DMS153 (cell line): ENCODE measurements at regions not wholly inside any gene's neighbourhood (a gene's known extent, or its start where the extent isn't known, plus 50 kb on each side); places are given as distances from the start of the nearest gene placed in this dataset.
"Not testable (repeated sequence)": the region's sequence is repeated elsewhere in the genome, so short reads cannot be mapped to it uniquely, and the experiment has no call there.

Experiments used
- DNase-seq: peaks from one replicate; lab custom pipeline; 2025; lab: John Stamatoyannopoulos, UW

DNA sequence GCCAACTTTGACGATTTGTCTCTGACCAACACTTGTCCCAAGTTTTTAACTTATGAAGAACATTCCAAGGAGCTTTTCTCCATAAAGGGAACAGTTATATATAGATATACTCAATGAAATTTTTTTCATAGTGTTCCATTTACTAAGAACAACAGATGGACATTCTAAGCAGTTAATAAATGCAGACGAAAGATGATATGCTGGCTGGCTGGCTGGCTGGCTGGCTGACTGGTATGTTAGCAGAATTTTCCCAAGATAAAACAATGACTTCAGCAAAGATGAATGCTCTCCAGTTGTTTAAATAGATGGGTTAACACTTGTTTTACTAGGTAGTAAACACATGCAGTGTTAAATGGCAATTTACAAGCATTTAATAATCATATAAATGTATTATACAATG is 62.2 kb downstream of the SPANXN3 start:
- DNase-seq, result no peak

DNA sequence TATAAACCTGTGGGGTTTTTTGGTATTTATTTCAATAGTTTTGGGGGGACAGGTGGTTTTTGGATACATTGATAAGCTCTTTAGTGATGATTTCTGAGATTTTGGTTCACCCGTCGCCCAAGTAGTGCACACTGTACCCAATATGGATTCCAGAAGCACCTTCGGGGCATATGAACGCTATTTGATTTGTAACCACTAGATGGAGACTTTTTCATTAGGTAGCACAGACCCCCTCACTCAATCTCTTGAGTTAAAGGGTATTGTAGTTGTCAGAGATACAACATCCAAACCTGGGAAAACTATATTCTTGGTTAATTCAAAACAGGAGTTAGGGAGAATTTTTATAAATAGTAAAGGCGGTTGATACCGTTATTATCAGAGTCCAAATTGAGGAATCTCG is 79.8 kb downstream of the SPANXN3 start:
- no peak for DNase-seq

DNA sequence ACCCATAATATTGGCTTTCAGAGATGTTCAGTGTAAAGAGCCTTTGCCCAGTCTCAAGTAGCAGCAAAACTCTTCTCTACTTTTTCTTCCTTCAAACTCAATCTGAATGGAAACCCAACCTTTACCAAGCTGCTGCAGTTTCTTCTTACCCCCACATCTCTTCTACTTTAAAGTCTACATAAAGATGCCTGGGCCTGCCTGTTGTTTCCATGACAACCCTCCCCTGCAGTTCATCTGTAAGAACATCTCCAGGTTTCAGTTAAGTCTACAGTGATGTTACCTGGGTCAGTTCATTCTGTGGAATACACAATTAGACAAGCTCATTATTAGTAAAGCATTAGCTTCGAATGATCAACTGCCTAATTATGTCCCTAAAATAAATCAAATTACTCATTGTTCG is 81.4 kb downstream of the SPANXN3 start:
- no peak for DNase-seq

DNA sequence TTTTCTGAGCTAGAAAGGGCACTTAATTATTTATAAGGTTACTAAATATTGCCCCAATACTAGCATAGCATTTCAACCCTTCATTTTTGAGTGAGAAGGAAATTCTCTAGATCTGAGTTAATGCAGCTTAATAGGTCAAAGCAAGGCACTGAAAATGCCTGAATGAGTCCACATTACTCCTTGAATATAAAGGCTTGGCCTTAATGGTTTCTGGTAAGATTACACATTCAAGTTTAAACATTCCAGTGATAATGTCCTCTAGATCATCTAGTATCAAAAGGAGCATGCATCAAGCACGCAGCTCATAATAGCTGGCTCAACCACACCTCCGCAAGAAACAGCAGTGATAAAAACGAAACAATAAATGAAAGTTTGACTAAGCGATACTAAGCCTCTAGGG is 87.5 kb downstream of the SPANXN3 start:
- no peak for DNase-seq

DNA sequence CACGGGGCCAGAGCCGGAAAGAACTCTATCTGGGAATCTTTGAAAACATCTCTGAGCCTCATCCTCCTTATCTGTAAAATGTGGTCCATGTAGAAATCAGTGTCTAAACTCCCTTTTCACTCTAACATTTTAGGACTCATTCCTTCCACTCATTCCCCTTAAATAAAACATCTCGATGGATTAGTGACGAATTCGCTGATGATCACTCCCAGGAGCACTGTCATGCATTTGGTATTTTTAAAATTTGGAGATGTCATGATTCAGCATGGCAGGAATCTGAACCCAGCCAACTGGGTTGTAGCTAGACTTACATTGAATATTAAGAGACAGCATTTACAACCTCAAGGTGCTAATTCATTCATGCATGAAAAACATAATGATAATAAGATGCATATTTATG is 88.1 kb downstream of the SPANXN3 start:
- no peak for DNase-seq

DNA sequence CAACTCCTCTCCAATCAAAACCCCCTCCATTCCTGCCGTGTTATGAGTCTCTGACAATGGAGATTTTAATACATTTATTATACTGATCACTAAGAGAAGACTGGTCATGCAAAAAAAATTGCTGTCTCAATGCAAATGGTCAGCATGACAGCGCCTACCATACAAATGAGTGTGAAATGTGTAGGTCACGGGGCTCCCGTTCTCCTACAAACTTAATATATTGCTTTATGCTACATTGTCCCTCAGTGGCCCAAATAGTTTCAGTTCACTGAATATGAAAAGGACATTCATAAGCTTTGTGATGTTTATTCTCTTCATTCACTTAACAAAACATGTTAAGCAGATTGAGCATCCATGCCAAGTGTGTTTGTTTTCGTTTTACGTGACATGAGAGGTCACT is 116.1 kb downstream of the SPANXN3 start:
- no peak for DNase-seq

DNA sequence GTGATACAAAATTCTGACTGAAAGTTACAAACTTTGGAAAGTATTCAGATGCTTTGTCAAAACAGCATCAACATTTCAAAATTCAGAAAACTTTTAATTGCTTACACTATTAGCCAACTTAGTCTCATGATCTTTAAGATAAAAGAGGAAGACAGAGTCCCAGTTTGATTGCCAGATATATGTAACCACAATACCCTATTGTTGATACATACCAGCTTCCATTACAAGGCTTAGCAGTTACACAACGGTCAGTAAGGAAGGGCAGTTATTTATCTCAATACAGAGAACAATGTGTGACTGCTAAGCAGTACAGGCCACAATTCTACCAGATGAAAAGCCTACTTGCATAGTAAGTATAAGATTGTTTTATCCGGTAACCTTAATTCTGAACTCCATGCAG is 138.4 kb downstream of the SPANXN3 start:
- no peak for DNase-seq

DNA sequence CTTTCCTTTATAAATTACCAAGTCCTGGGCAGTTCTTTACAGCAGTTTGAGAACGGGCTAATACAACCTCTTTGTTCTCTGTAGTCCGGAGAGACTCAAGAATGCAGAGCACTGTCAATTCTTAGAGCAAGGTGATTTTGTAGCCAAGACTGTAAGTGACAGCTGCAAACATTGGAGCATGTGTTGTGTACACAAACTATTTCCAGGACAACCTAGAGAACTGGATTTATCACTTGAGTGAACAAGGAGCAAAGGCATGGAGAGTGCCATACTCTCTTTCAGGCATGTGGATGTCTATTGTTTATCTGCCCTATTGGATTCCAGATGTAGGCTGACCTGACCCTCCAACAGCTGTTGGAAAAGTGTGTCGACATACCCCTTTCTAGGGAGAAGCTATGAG is 153.9 kb downstream of the SPANXN3 start:
- no peak for DNase-seq

DNA sequence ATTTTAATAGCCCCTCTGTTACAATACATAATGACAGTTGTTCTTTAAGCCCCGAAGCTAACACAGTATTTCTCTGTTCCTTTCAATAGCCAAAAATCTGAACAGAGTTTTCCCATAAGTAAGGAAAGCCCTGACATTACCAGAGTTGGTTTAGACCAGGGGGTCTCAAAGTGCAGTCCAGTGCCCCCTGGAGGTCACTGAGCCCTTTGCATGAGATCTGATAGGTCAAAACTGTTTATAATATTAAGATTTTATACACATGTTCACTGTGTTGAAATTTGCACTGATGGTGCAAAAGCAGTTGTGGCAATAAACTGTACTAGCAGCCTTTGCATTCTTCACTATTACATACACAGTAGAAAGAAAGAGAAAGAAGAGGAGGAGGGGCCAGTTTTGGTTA is 177.1 kb downstream of the SPANXN3 start:
- no peak for DNase-seq

DNA sequence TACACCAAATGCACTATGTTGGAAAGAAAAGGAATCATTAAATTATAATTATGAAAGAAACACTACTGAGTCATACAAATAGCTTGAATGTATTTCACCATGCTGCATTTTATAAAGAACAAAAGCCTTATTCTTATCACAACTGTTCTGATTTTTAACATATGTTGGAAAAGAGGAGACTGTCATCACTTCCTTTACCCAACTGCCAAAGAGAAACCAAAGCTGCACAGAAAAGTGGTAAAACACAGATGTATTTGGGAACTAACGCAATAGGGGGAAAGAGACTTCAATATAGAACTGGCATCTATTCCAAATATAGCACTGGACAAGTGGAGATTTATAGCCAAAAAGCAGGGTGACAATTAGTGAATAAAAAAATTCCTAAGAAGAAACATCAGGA is 181.0 kb downstream of the SPANXN3 start:
- no peak for DNase-seq

DNA sequence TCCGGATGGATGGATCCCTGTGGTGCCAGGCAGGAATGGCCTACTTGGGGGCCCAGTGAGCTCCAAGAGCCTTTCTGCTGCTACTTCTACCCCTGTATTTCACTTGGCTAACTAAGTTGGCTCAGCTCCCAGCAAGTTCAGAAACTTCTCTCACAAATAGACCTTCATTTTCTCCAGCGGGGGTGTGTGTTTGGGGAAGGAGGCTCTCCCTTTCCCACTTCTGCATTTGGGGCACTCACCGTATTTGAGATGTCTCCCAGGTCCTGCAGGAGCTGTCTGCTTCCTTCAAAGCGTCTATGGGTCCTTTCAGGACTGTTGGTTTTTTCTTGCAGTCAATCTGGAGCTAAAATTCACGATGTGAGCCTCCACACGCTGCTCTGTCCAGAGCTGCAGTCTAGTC is 197.7 kb downstream of the SPANXN3 start:
- DNase-seq, result no peak

DNA sequence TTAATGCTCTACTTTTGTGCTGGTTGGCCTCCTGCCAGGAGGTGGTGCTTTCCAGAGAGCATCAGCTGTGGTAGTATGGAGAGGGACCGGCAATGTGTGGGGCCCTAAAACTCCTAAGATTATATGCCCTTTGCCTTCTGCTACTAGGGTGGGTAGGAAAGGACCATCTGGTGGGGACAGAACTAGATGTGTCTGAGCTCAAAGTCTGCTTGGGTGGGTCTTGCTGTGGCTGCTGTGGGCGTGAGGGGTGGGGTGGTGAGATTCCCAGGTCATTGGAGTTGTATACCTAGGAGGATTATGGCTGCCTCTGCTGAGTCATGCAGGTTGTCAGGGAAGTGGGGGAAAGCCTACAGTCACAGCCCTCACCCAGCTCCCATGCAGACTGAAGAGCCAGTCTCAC is 198.4 kb downstream of the SPANXN3 start:
- not testable (repeated sequence) for DNase-seq

DNA sequence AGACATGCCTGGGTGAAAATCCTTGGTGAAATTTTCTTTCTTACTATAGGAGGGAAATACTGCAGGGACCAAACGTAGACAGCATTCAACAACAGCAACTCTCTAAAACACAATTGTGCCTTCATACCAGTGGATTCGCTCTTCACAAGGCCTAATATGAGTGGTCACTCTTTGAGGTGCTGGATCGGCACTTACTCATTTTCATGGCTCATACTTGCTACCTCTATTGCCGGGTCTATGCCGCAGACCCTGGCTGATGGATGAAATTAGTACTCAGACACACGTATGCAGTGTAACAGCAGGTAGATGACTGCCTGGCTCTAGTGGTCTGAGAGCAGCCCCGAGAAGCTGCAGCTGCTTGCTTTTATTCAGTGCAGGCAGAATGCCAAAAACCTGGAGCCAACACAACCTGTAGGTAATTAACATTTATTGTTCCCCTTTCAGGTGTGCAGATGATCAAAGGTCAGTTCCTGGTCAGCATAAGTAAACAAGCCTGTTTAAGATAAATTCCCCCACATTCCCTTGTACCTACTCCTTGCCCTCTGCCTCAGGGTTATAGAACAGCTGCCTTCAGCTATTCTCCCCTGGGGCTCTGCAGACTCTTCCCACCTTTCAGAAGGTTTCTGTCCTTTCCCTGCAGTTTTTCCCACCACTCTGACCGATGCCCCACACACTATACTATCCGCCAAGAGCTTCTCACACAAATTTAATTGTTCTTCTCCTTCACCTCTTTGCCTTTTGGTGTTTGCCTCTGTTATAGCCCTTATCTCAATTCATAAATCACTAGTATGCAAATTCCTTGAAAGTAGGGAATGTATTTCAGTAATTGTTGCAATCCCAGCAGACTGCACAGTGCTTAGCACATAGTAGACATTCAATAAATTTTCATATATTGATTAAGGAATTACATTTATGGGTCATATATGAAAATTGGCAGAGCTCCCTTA is 210.0 kb downstream of the SPANXN3 start:
- DNase-seq, result peak; percentile 65

DNA sequence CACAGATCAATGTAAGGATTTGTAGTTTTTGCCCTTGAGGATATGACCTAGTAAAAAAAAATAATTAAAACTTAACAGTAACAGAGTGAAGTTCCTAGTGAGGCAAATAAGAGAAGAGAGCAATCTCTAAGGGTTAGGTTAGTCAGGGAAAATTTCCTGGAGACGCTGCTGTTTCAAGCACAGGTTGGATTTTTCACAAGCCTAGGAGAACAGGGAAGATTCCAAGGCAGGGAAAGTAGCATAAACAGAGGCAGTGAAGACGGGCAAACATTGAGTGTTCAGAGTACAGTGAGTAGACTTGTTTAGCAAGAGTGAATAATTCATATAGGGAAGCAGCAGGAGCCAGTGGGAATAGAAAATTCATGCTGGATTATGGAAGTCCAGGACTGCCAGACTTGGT is 212.8 kb downstream of the SPANXN3 start:
- DNase-seq, result no peak

DNA sequence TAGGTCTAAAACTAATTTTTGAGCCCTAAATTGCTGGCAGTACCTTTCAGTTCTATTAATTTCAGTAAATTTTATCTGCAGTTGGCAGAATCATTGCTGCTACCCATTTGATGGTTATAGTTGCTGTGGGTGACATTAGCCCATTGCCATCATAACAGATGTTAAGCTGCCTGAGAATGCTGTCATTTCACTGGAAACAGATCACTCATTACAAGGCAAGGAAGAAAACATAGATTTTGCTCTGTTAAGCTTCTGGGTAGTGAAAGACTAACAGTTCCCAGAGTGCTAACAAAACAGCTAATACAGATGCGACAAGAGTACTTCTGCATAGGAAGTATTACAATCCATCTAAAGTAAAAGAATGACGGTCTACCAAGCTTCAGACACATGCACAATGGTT is 213.2 kb downstream of the SPANXN3 start:
- no peak for DNase-seq

DNA sequence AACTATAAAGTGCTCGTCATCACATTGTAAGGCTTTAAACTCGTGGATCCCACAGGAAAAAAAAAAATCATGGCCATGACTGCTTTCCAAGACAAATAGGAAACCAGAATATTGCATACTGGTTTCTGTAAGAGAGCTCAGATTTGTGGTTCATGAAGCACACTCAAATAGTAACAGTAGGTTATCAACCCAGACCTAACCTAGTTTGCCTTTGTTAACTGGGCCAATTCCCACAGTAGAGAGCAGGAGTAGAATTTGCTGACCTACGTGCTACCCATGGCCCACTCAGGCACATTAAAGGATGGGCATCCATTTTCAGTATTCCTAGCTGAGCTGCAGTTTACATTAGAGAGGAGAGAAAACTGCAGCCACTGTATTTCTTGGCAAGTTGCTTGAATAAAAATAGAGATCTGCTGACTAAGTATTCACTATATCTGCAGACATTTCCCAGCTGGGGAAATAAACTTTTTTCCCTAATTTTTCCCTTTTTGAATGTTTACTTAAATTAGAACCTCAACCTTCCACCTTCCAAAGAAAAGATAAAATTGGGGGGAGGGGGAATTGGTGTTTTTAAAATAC is 218.5 kb downstream of the SPANXN3 start:
- DNase-seq, result no peak

DNA sequence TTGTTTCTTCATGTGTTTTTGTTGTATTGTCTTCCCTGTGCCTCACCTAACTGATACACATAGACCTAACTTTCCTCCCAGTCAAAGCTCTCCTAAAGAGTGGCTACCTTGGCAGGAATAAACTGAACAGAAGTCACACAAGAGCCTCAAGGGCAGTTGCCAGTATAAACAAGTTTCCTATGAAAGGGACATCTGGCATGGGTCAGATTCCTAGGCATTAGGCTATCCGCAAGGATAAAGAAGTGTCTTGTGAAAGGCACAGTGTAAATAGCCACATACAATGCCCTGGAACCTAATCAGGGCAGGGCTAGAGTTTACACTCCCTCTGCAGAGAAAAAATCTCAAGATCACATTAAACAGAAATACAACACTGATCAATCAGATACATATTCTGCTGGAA is 220.8 kb downstream of the SPANXN3 start:
- peak; percentile 95 for DNase-seq

DNA sequence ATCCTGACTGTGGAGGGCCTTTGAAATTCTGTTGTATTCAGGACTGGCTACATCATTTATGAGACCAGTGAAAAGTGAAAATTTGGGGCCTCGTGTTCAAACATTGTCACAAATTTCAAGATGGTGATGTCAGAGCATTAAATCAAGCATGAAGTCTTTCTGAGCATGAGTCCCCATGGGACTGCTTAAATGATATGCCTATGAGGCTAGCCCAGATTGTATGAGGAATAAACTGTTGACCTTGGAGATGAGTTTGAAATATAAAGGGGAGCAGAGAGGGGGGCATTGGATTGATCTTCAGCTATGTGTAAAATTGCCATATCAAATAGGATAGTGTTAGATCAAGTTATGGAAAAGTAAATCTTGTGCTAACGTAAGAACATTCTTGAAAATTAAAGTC is 230.0 kb downstream of the SPANXN3 start:
- no peak for DNase-seq

DNA sequence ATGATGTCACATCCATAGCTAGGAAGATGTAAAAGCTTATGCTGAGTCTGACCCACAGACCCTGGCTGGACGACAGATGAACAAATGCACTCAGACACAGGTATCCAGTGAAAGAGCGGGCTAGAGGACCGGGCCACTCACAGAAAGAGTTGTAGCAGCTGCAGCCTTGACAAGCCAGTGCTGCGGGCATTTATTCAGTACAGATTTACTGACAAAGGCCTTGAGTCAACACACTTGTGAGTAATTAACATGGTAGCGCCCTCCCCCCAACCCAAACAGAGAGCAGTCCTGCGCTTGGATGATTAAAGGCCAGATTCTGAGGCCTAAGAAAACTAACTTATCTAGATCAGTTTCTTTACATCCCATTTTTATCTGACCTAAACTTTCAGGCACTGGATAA is 244.6 kb downstream of the SPANXN4 start:
- DNase-seq, result no peak

DNA sequence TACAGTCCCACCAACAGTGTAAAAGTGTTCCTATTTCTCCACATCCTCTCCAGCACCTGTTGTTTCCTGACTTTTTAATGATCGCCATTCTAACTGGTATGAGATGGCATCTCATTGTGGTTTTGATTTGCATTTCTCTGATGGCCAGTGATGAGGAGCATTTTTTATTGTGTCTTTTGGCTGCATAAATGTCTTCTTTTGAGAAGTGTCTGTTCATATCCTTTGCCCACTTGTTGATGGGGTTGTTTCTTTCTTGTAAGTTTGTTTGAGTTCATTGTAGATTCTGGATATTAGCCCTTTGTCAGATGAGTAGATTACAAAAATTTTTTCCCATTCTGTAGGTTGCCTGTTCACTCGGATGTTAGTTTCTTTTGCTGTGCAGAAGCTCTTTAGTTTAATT is 218.9 kb downstream of the SPANXN4 start:
- not testable (repeated sequence) for DNase-seq

DNA sequence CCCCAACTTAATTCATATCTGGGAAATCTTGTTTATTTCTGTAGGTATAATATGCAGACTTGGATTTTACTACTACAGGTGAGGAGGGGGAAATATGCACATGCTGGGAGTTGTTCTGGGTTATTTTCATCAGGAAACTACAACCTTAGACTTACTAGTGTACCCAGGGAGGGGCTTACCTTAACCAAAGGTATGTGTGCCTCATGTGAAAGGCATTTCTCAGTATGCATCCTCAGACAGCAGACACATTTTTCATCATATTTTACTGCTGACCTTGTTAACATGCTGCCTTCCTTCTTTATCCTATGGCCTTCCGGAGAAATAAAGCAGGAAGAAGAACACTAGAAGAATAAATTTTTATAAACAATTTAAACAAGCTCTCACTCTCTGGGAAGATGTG is 214.9 kb downstream of the SPANXN4 start:
- no peak for DNase-seq

DNA sequence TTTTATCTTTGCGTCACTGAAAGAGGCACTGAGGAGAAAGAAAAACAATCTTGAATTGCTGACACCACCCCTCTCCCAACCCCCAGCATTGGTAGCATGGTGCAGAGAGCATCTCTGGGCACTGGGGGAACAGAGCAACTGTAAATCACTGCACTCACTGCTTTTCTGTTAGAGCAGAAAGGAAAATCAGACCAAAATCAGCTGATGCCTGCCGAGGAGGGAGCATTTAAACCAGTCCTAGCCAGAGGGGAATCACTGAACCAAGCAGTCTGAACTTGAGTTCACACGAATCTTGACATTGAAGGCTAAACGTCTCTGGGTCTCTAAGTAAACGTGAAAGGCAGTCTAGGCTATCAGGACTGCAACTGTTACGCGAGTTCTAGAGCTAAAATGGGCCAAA is 205.8 kb downstream of the SPANXN4 start:
- no peak for DNase-seq

DNA sequence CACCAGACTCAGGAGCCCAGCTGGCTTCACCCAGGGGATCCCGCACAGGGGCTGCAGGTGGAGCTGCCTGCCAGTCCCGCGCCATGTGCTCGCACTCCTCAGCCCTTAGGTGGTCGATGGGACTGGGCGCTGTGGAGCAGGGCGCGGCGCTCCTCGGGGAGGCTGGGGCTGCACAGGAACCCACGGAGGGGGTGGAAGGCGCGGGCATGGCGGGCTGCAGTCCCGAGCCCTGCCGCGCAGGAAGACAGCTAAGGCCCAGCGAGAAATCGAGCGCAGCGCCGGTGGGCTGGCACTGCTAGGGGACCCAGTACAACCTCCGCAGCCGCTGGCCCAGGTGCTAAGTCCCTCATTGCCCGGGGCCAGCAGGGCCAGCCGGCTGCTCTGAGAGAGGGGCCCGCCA is 202.9 kb downstream of the SPANXN4 start:
- DNase-seq, result not testable (repeated sequence)

DNA sequence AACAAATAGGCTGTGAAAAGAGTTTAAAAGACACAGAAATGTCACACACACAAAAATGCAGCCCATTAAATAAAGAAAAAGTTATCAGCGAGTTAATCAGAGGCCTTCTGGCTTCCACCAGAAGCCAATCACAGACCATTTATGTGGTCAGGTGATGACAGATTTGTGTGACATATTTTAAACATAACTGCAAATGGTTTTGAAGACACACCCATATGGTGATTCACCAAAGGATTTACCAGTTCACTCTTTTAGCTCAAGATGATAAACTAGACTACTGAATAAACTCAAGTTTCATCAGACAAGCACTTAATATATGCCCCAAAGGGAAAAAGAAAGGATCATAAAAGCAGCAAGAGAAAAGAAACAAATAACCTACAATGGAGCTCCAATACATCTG is 181.2 kb downstream of the SPANXN4 start:
- no peak for DNase-seq
